Spleen (tissue), 11 donors: ENCODE measurements at regions not wholly inside any gene's neighbourhood (a gene's known extent, or its start where the extent isn't known, plus 50 kb on each side); places are given as distances from the start of the nearest gene placed in this dataset.

Experiments
- DNase-seq: peaks from one replicate; pipeline ENCODE4 v3.0.0-alpha.2; 2020
- H3K27ac ChIP-seq, 8 donors: fragments of 200-600 bp; sonication (generic) in 7 of 8; 1 replicate in 4 of 8; 2 replicates in 4 of 8; pipeline versions ENCODE4 v1.5.0 to v1.8.0; 2016 to 2021; ENCODE audit warnings: inconsistent platforms in 4 of 8, mild to moderate bottlenecking in 4 of 8, moderate library complexity in 1 of 8
- H3K27me3 ChIP-seq, 7 donors: fragments of 200-600 bp; sonication (generic) in 6 of 7; replicated peaks in 1 of 7; 1 replicate in 4 of 7; 2 replicates in 3 of 7; pipeline versions ENCODE4 v1.5.0 to v1.8.0; 2016 to 2021; ENCODE audit warnings: inconsistent platforms in 3 of 7, mild to moderate bottlenecking in 1 of 7
- H3K36me3 ChIP-seq, 6 donors: fragments of 200-600 bp; sonication (generic) in 5 of 6; 1 replicate in 4 of 6; 2 replicates in 2 of 6; pipeline versions ENCODE4 v1.5.0 to v1.8.0; 2016 to 2021; ENCODE audit warnings: inconsistent platforms in 2 of 6
- H3K4me1 ChIP-seq, 6 donors: fragments of 200-600 bp; sonication (generic) in 5 of 6; 1 replicate in 3 of 6; 2 replicates in 3 of 6; pipeline versions ENCODE4 v1.5.0 to v1.8.0; 2016 to 2021; ENCODE audit warnings: inconsistent platforms in 3 of 6
- H3K4me3 ChIP-seq, 8 donors: fragments of 200-600 bp; sonication (generic) in 7 of 8; 1 replicate in 4 of 8; 2 replicates in 4 of 8; pipeline versions ENCODE4 v1.5.0 to v1.8.0; 2016 to 2021; ENCODE audit warnings: inconsistent platforms in 4 of 8, mild to moderate bottlenecking in 4 of 8, moderate library complexity in 2 of 8
- H3K9me3 ChIP-seq, 8 donors: fragments of 200-600 bp; sonication (generic) in 7 of 8; 1 replicate in 4 of 8; 2 replicates in 4 of 8; pipeline versions ENCODE4 v1.5.0 to v1.8.0; 2016 to 2021; ENCODE audit warnings: inconsistent platforms in 4 of 8
- POLR2A ChIP-seq, 3 donors: fragments of 450-650 bp; IDR thresholded peaks; one replicate each; pipeline ENCODE4 v1.5.1; 2017; ENCODE audit warnings: antibody characterized with exemption in 3 of 3, mild to moderate bottlenecking in 1 of 3
- POLR2AphosphoS5 ChIP-seq, 3 donors: sonication (generic); formaldehyde crosslinking; IDR thresholded peaks; one replicate each; pipeline ENCODE4 v1.5.1; 2017; ENCODE audit warnings: antibody characterized with exemption in 3 of 3
- WGBS, 5 donors: extraction: QIAGEN DNeasy Blood & Tissue Kit in 3 of 5; methylation state at CpG; one replicate each; pipeline versions ENCODE4 v1.1.5 to v1.1.7; 2013 to 2018; 5-methylcytosine and 5-hydroxymethylcytosine counted together
- intact Hi-C: fragments of 100-400 bp; cut with DNase I; formaldehyde crosslinking; loops from one replicate; pipeline ENCODE4 v1.15.0; 2023; ENCODE audit warnings: low total_unique reads
- TF ChIP-seq, protein P1 (sequence below), 11 experiments: fragments of 200-600 bp in 7 of 11; fragments of 450-650 bp in 4 of 11; sonication (generic) in 4 of 11; IDR thresholded peaks in 8 of 11; conservative IDR thresholded peaks in 3 of 11; 1 replicate in 7 of 11; 2 replicates in 4 of 11; pipeline versions ENCODE4 v1.4.0 to v1.8.0; 2016 to 2021; ENCODE audit warnings: antibody characterized with exemption in 11 of 11, inconsistent platforms in 4 of 11, mild to moderate bottlenecking in 1 of 11
- donor health status: healthy with polysubstance abuse.
- donor health status: DM: no; HTN: no; CAD: no; lungs with moderate emphysema.
- donor health status: DM: no; HTN: no; CAD: no.
- donor health status: Bipolar disorder and iron deficiency.
- donor health status: healthy.
- donor health status: DM: no; HTN: no; CAD: no.
- donor health status: DM: yes; HTN: yes; CAD: no.

DNA sequence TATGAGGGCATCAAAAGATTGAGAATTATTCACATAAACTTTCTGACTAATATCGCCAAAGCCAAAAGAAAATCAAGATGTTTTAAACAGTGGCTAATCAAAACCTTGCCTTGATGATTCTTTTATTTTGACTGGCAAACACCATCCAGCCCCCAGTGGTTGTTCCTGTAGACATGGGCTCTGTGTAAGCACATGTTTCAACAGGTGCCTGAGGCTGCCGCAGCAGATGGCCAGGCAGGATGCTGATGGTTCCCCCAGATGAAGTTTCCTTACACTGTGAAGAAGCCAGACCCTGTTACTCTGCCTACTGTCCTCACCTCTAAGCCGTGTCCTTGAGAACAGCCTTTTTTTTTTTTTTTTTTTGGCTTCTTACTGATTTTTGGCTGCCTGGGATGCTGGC, 146.5 kb downstream of the RAB11FIP2 start:
- 74 to 89% (median 87%) methylated on average over 3 of the region's 3 CpGs for WGBS, 5 donors
- H3K9me3 ChIP-seq: no peaks in the 10 kb centered on the region
- H3K36me3 ChIP-seq: no peaks in the 10 kb centered on the region
- no peak overlapping the region for H3K4me3 ChIP-seq
- TF ChIP-seq POLR2A (IDR thresholded peaks at IDR 0.05): no peak
- no peak for TF ChIP-seq POLR2AphosphoS5 (IDR thresholded peaks at IDR 0.05)
- TF ChIP-seq, protein P1, sequence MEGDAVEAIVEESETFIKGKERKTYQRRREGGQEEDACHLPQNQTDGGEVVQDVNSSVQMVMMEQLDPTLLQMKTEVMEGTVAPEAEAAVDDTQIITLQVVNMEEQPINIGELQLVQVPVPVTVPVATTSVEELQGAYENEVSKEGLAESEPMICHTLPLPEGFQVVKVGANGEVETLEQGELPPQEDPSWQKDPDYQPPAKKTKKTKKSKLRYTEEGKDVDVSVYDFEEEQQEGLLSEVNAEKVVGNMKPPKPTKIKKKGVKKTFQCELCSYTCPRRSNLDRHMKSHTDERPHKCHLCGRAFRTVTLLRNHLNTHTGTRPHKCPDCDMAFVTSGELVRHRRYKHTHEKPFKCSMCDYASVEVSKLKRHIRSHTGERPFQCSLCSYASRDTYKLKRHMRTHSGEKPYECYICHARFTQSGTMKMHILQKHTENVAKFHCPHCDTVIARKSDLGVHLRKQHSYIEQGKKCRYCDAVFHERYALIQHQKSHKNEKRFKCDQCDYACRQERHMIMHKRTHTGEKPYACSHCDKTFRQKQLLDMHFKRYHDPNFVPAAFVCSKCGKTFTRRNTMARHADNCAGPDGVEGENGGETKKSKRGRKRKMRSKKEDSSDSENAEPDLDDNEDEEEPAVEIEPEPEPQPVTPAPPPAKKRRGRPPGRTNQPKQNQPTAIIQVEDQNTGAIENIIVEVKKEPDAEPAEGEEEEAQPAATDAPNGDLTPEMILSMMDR (IDR thresholded peaks at IDR 0.05 in 8 of 11, conservative IDR thresholded peaks at IDR 0.05 in 3 of 11): no peak
- H3K27me3 ChIP-seq: peaks cover 0 to 15% (median 0%) of the 10 kb centered on the region in 7 donors
- no peaks in the 10 kb centered on the region for H3K4me1 ChIP-seq
- intact Hi-C loops: no loop called here
- no peak for DNase-seq
- no peak overlapping the region for H3K27ac ChIP-seq

DNA sequence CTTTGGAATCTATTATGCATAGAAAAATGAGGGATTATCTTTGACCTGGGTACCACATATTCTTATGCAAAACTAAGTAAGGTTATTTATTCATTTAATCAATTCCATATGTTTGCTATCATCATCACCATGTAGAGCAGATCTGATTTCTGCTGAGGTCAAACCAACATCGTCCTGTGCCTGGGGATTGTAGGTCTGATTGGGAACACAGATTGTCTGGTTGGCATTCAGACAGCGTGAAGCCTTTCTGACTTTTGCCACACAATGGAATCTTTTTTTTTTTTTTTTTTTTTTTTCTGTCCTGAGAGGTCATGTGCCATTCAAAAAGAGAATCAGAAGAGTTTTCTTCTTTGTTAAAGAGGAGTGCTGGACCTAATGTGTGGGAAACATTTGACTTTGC, 142.9 kb downstream of the RAB11FIP2 start:
- TF ChIP-seq POLR2A (IDR thresholded peaks at IDR 0.05) (no peak), POLR2AphosphoS5 (IDR thresholded peaks at IDR 0.05) (no peak)
- TF ChIP-seq, protein P1 (IDR thresholded peaks at IDR 0.05 in 8 of 11, conservative IDR thresholded peaks at IDR 0.05 in 3 of 11): no peak
- Histone ChIP-seq H3K9me3 (no peaks in the 10 kb centered on the region), H3K4me1 (no peaks in the 10 kb centered on the region), H3K4me3 (no peak overlapping the region), H3K27ac (no peak overlapping the region), H3K36me3 (no peaks in the 10 kb centered on the region), H3K27me3 (peaks cover 0 to 10% (median 0%) of the 10 kb centered on the region in 7 donors)
- 77 to 89% (median 86%) methylated on average over 2 of the region's 2 CpGs for WGBS, 5 donors
- intact Hi-C loops: no loop called here
- no peak for DNase-seq

DNA sequence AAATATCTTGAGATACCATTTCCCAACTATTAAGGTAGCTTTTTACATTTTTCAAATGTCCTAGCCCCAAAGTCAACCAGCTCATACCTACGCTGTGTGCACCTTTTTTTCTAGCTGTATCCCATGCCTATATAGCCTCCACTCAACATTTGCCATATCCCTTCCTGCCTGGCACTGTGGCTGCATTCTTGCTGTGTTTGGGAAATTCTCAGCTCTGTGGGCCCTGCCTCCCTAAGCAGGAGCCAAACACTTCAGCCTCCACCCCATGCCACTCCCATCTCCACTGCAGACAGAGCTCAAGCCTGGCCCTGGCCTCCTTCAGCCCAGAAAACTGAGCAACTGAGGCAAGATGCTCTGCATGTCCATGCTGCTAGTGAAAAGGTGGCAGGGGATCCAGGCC, 141.3 kb downstream of the RAB11FIP2 start:
- TF ChIP-seq POLR2A (IDR thresholded peaks at IDR 0.05) (no peak), POLR2AphosphoS5 (IDR thresholded peaks at IDR 0.05) (no peak)
- TF ChIP-seq, protein P1 (IDR thresholded peaks at IDR 0.05 in 8 of 11, conservative IDR thresholded peaks at IDR 0.05 in 3 of 11): no peak
- no peak for DNase-seq
- intact Hi-C loops: no loop called here
- H3K9me3 ChIP-seq: no peaks in the 10 kb centered on the region
- H3K27ac ChIP-seq: no peak overlapping the region
- H3K27me3 ChIP-seq: peaks cover 0 to 14% (median 0%) of the 10 kb centered on the region in 7 donors
- H3K4me1 ChIP-seq: no peaks in the 10 kb centered on the region
- WGBS, 5 donors: 76 to 84% (median 80%) methylated on average over 1 of the region's 1 CpG
- no peak overlapping the region for H3K4me3 ChIP-seq
- no peaks in the 10 kb centered on the region for H3K36me3 ChIP-seq

DNA sequence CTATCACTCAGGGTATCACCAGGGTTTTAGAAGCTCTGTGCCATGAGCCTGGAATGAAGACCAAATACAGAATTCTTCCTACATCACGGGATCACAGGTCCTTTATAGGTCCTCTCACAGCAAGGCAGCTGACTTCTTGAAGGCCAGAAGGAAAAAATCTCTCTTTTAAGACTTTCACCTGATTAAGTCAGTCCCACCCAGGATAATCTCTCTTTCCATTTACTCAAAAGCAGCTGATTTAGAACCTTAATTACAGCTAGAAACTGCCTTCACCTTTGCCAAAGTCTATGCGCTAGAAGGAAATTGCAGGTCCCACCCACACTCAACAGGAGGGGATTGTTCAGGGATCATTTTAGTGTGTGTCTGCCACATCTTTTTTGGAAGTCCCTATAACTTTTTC, 135.1 kb downstream of the RAB11FIP2 start:
- Histone ChIP-seq H3K4me3 (no peak overlapping the region), H3K4me1 (no peaks in the 10 kb centered on the region), H3K9me3 (no peaks in the 10 kb centered on the region), H3K27ac (no peak overlapping the region), H3K27me3 (peaks cover 0 to 43% (median 0%) of the 10 kb centered on the region in 7 donors), H3K36me3 (no peaks in the 10 kb centered on the region)
- TF ChIP-seq, protein P1 (IDR thresholded peaks at IDR 0.05 in 8 of 11, conservative IDR thresholded peaks at IDR 0.05 in 3 of 11): no peak
- TF ChIP-seq POLR2AphosphoS5 (IDR thresholded peaks at IDR 0.05): no peak
- TF ChIP-seq POLR2A (IDR thresholded peaks at IDR 0.05): no peak
- intact Hi-C loops: no loop called here
- 65 to 85% (median 68%) methylated on average over 2 of the region's 2 CpGs for WGBS, 5 donors
- DNase-seq: no peak
